Mesothelial cell of epicardium (in vitro differentiated cells): ENCODE measurements at regions not wholly inside any gene's neighbourhood (a gene's known extent, or its start where the extent isn't known, plus 50 kb on each side); places are given as distances from the start of the nearest gene placed in this dataset.

Experiments used
- DNase-seq, 2 experiments: peaks; one replicate each; pipeline ENCODE4 v3.0.0; 2021; ENCODE audit warnings: low spot score in 2 of 2; ENCODE audit not compliant: unreplicated experiment in 2 of 2
- H3K27ac Mint-ChIP-seq: 2 replicates; pipeline ENCODE4 v1.8.0; 2021; ENCODE audit warnings: mixed read lengths
- H3K27me3 Mint-ChIP-seq: 2 replicates; pipeline ENCODE4 v1.8.0; 2021; ENCODE audit warnings: low read depth, mixed read lengths
- H3K36me3 Mint-ChIP-seq: 2 replicates; pipeline ENCODE4 v1.8.0; 2021; ENCODE audit warnings: mixed read lengths
- H3K4me1 Mint-ChIP-seq: 2 replicates; pipeline ENCODE4 v1.8.0; 2021; ENCODE audit warnings: mixed read lengths
- H3K4me3 Mint-ChIP-seq: 2 replicates; pipeline ENCODE4 v1.8.0; 2021; ENCODE audit warnings: mild to moderate bottlenecking, moderate library complexity, mixed read lengths
- H3K9me3 Mint-ChIP-seq: 2 replicates; pipeline ENCODE4 v1.8.0; 2021; ENCODE audit warnings: mixed read lengths
- TF ChIP-seq, protein P1 (sequence below): fragments of 200-600 bp; sonication (generic); IDR thresholded peaks from one replicate; pipeline ENCODE4 v1.5.0; 2021; ENCODE audit warnings: antibody characterized with exemption; ENCODE audit not compliant: unreplicated experiment

DNA sequence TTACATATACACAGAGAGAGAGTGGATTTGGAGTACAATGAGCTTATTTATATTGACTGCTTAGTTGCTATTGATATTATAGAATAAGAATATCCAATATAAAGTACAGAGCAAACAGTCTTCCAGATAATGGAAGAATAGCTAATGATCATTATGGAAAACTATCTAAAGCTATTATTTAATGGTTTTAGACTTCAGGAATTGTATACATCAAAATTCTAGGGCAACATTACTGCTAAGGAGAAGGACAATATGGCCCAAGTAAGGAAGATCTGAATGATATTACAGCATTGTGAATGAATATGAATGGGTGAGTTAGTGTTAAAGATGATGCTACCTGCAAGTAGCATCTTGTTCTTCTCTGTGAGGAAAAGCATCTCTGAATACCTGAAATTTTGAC, 604.2 kb upstream of the PCDH20 start:
- no peaks in the 10 kb centered on the region for H3K9me3 Mint-ChIP-seq
- no peak for DNase-seq

DNA sequence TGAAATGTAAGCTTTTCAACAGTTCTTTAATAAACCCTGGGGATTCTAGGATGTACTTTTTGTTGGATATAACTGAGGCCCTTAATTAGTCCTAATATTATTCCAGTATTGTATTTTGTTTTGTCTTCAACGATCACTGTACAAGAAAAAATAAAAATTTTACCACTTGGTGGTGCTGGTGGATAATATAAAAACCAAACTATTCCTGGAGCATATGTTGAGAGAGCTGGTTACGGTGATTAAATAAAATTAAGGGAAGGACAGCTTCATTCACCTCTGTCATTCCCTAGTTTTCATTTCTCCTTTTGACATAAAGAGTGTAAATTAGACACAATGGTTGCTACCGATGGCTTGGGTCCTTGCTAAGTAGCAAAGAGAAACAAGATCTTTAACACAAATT, 598.6 kb upstream of the PCDH20 start:
- TF ChIP-seq, protein P1, sequence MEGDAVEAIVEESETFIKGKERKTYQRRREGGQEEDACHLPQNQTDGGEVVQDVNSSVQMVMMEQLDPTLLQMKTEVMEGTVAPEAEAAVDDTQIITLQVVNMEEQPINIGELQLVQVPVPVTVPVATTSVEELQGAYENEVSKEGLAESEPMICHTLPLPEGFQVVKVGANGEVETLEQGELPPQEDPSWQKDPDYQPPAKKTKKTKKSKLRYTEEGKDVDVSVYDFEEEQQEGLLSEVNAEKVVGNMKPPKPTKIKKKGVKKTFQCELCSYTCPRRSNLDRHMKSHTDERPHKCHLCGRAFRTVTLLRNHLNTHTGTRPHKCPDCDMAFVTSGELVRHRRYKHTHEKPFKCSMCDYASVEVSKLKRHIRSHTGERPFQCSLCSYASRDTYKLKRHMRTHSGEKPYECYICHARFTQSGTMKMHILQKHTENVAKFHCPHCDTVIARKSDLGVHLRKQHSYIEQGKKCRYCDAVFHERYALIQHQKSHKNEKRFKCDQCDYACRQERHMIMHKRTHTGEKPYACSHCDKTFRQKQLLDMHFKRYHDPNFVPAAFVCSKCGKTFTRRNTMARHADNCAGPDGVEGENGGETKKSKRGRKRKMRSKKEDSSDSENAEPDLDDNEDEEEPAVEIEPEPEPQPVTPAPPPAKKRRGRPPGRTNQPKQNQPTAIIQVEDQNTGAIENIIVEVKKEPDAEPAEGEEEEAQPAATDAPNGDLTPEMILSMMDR: peak; percentile 47
- H3K4me3 Mint-ChIP-seq: no peak overlapping the region
- H3K36me3 Mint-ChIP-seq: no peaks in the 10 kb centered on the region
- no peak for DNase-seq
- no peak overlapping the region for H3K27ac Mint-ChIP-seq
- peaks cover 2% of the 10 kb centered on the region for H3K4me1 Mint-ChIP-seq
- H3K27me3 Mint-ChIP-seq: peaks cover 8% of the 10 kb centered on the region
- no peaks in the 10 kb centered on the region for H3K9me3 Mint-ChIP-seq

More for the DNA sequence above, 604.2 kb upstream of the PCDH20 start:
- Mint-ChIP-seq H3K4me1 (no peaks in the 10 kb centered on the region), H3K27me3 (peaks cover 2% of the 10 kb centered on the region), H3K36me3 (no peaks in the 10 kb centered on the region), H3K4me3 (no peak overlapping the region), H3K27ac (no peak overlapping the region)
- TF ChIP-seq, protein P1: no peak

DNA sequence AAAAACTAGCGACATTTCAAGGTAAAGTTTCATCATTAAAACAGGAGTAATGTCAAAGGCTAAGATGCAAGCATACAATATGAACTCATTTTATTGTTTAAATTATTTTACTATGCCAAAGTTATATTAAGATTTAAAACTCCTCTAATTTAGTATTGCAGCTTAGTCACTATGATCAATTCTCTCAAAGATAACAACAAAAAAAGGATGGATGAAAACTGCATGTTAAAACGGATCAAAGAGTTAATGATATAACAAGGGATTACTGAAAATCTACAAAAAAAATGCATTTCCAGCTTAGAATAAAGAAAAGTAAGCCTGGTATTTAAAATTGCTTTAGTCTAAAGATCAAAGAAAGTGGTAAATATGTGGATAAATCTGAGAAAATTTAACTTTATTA, 587.8 kb upstream of the PCDH20 start:
- no peaks in the 10 kb centered on the region for H3K36me3 Mint-ChIP-seq
- no peak overlapping the region for H3K27ac Mint-ChIP-seq
- H3K4me1 Mint-ChIP-seq: no peaks in the 10 kb centered on the region
- no peaks in the 10 kb centered on the region for H3K27me3 Mint-ChIP-seq
- H3K9me3 Mint-ChIP-seq: peaks cover 3% of the 10 kb centered on the region
- TF ChIP-seq, protein P1: no peak
- DNase-seq: no peak
- H3K4me3 Mint-ChIP-seq: no peak overlapping the region

DNA sequence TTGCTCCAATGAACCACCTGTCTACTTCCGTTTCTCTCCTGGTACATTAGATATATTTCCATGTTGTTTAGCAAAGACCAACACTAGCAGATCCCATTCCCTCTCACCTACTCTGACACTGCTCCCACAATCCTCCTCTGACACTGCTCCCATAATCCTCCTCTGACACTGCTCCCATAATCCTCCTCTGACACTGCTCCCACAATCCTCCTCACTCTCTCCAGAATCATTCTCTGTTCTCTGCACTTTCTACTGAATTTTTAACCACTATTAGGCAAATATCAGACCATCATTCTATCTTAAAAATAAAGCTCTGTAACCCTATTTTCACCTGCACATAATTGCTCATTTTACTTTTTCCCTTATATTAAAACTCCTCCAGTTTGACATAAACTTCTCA, 578.5 kb upstream of the PCDH20 start:
- Mint-ChIP-seq H3K27me3 (no peaks in the 10 kb centered on the region), H3K4me1 (no peaks in the 10 kb centered on the region), H3K27ac (no peak overlapping the region), H3K9me3 (peaks cover 15% of the 10 kb centered on the region), H3K36me3 (no peaks in the 10 kb centered on the region), H3K4me3 (no peak overlapping the region)
- TF ChIP-seq, protein P1: no peak
- no peak for DNase-seq

DNA sequence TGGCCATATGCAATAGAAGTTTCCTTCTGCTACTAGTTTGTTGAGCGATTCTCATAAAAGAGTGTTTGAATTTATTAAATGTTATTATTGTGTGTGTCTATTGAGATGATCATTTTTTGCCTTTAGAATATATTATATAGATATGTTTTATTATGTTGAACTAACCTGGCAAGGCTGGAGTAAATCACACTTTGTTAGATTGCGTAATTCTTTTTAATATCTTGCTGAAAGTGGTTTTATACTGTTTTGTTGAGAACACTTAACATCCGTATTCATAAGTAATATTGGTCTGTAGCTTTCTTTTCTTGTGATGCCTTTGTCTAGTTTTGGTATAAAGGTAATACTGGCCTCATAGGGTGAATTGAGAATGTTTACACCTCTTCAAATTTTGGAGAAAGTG, 574.3 kb upstream of the PCDH20 start:
- Mint-ChIP-seq H3K9me3 (no peaks in the 10 kb centered on the region), H3K36me3 (no peaks in the 10 kb centered on the region), H3K4me1 (peaks cover 7% of the 10 kb centered on the region), H3K27me3 (no peaks in the 10 kb centered on the region), H3K4me3 (no peak overlapping the region), H3K27ac (no peak overlapping the region)
- TF ChIP-seq, protein P1: no peak
- DNase-seq: no peak

DNA sequence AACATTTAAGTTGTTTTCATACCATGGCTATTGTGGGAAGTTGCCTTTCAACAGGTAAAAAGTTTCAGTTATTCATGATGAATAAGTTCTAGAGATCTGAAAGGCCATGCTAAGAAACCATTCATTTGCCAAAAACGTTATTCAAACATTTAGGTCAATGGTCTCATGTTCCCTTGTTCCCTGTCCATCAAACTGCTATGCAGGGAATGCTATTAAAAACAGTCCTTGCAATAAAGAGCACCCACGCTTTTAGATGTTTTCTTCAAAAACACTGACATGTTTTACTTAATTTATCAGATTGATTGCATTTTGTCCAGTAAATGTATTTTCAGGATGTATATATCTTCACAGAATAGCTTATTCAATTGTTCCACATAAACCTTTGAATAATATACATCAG, 573.2 kb upstream of the PCDH20 start:
- Mint-ChIP-seq H3K9me3 (no peaks in the 10 kb centered on the region), H3K27ac (no peak overlapping the region), H3K4me1 (peaks cover 7% of the 10 kb centered on the region), H3K27me3 (peaks cover 5% of the 10 kb centered on the region), H3K36me3 (no peaks in the 10 kb centered on the region), H3K4me3 (no peak overlapping the region)
- no peak for DNase-seq
- TF ChIP-seq, protein P1: no peak
